GM06990 (cell line): ENCODE measurements at regions not wholly inside any gene's neighbourhood (a gene's known extent, or its start where the extent isn't known, plus 50 kb on each side); places are given as distances from the start of the nearest gene placed in this dataset.
"Not testable (repeated sequence)": the region's sequence is repeated elsewhere in the genome, so short reads cannot be mapped to it uniquely, and the experiment has no call there.

Experiments
- DNase-seq: peaks from one replicate; pipeline ENCODE4 v3.0.0-alpha.2; 2011; ENCODE audit not compliant: insufficient read length; ENCODE audit errors: extremely low read depth
- H3K27me3 ChIP-seq: replicated peaks from 2 replicates; pipeline ENCODE4 v1.6.0; 2011; ENCODE audit warnings: low read length; ENCODE audit not compliant: control insufficient read depth, insufficient read depth
- H3K36me3 ChIP-seq: 2 replicates; pipeline ENCODE4 v1.5.1; 2011; ENCODE audit warnings: low read length; ENCODE audit not compliant: control insufficient read depth, insufficient read depth
- H3K4me3 ChIP-seq: replicated peaks from 2 replicates; pipeline ENCODE4 v1.5.1; 2011; ENCODE audit warnings: low read depth, mild to moderate bottlenecking, control low read depth, low read length
- CTCF ChIP-seq: IDR thresholded peaks from 2 replicates; pipeline ENCODE4 v1.5.1; 2011; ENCODE audit warnings: low read length, control low read depth, mild to moderate bottlenecking, inconsistent platforms; ENCODE audit not compliant: insufficient read depth, poor library complexity, severe bottlenecking

- Histone ChIP-seq H3K36me3 (no peaks in the 10 kb centered on the region), H3K4me3 (no peak overlapping the region), H3K27me3 (no peaks in the 10 kb centered on the region)
- no peak for TF ChIP-seq CTCF
- no peak for DNase-seq
Measured at GRCh38 chr2:122034777-122035176, 279.3 kb downstream of the TSN start.

GRCh38 chr2:122038816-122039215, 283.4 kb downstream of the TSN start:
- H3K27me3 ChIP-seq, H3K4me3 ChIP-seq, H3K36me3 ChIP-seq, DNase-seq: not testable (repeated sequence)

- DNase-seq, result no peak
- H3K36me3 ChIP-seq, result no peaks in the 10 kb centered on the region
- no peak for TF ChIP-seq CTCF
- H3K27me3 ChIP-seq, result no peaks in the 10 kb centered on the region
- H3K4me3 ChIP-seq, result no peak overlapping the region
Measured at GRCh38 chr2:122041455-122041854, 286.0 kb downstream of the TSN start.

GRCh38 chr2:122051659-122052058, 296.2 kb downstream of the TSN start:
- H3K27me3 ChIP-seq, H3K36me3 ChIP-seq, H3K4me3 ChIP-seq, DNase-seq: not testable (repeated sequence)

- DNase-seq, result no peak
- Histone ChIP-seq H3K4me3 (no peak overlapping the region), H3K27me3 (no peaks in the 10 kb centered on the region), H3K36me3 (no peaks in the 10 kb centered on the region)
- no peak for TF ChIP-seq CTCF
Measured at GRCh38 chr2:122055521-122055931, 300.1 kb downstream of the TSN start.

- H3K4me3 ChIP-seq, result no peak overlapping the region
- no peaks in the 10 kb centered on the region for H3K27me3 ChIP-seq
- TF ChIP-seq CTCF, result no peak
- H3K36me3 ChIP-seq, result no peaks in the 10 kb centered on the region
- no peak for DNase-seq
Measured at GRCh38 chr2:122056853-122057252, 301.4 kb downstream of the TSN start.

- no peak for DNase-seq
- Histone ChIP-seq H3K4me3 (no peak overlapping the region), H3K36me3 (no peaks in the 10 kb centered on the region), H3K27me3 (no peaks in the 10 kb centered on the region)
- no peak for TF ChIP-seq CTCF
Measured at GRCh38 chr2:122061206-122061605, 305.8 kb downstream of the TSN start.
